ENCODE measurements at regions not wholly inside any gene's neighbourhood (a gene's known extent, or its start where the extent isn't known, plus 50 kb on each side); places are given as distances from the start of the nearest gene placed in this dataset.

GRCh38 chr1:96565546-96565945 lies 156.0 kb upstream of the PTBP2 start:
- H3K9me3 ChIP-seq (ENCODE audit: insufficient read depth, low read length) = no peaks in the 10 kb centered on the region
- no peak overlapping the region for H2AFZ ChIP-seq (ENCODE audit: low read depth, low read length)
- no peak overlapping the region for H3K4me3 ChIP-seq (ENCODE audit: low read length)
- no peak overlapping the region for H3K27ac ChIP-seq (ENCODE audit: low read length)
- H3K9ac ChIP-seq (ENCODE audit: low read length) = no peak overlapping the region
- H3K79me2 ChIP-seq (ENCODE audit: low read length) = no peaks in the 10 kb centered on the region
- no peaks in the 10 kb centered on the region for H3K4me1 ChIP-seq (ENCODE audit: low read length)
- H3K27me3 ChIP-seq (ENCODE audit: low read depth, low read length) = no peaks in the 10 kb centered on the region
- no peak overlapping the region for H3K4me2 ChIP-seq (ENCODE audit: low read length)
- TF ChIP-seq CTCF (IDR thresholded peaks at IDR 0.05; ENCODE audit: low read depth, low read length) (no peak), EZH2phosphoT487 (IDR thresholded peaks at IDR 0.05; ENCODE audit: low read depth) (no peak)
- H4K20me1 ChIP-seq (ENCODE audit: insufficient read depth, low read length) = no peaks in the 10 kb centered on the region
- no peaks in the 10 kb centered on the region for H3K36me3 ChIP-seq (replicated peaks; ENCODE audit: low read depth, low read length)

- no peaks in the 10 kb centered on the region for H3K79me2 ChIP-seq (ENCODE audit: low read length)
- no peak overlapping the region for H3K27ac ChIP-seq (ENCODE audit: low read length)
- H2AFZ ChIP-seq (ENCODE audit: low read depth, low read length) = no peak overlapping the region
- no peaks in the 10 kb centered on the region for H4K20me1 ChIP-seq (ENCODE audit: insufficient read depth, low read length)
- H3K4me1 ChIP-seq (ENCODE audit: low read length) = no peaks in the 10 kb centered on the region
- no peaks in the 10 kb centered on the region for H3K36me3 ChIP-seq (replicated peaks; ENCODE audit: low read depth, low read length)
- H3K9ac ChIP-seq (ENCODE audit: low read length) = no peak overlapping the region
- no peak for TF ChIP-seq CTCF (IDR thresholded peaks at IDR 0.05; ENCODE audit: low read depth, low read length)
- no peak for TF ChIP-seq EZH2phosphoT487 (IDR thresholded peaks at IDR 0.05; ENCODE audit: low read depth)
- no peaks in the 10 kb centered on the region for H3K27me3 ChIP-seq (ENCODE audit: low read depth, low read length)
- H3K9me3 ChIP-seq (ENCODE audit: insufficient read depth, low read length) = no peaks in the 10 kb centered on the region
- no peak overlapping the region for H3K4me3 ChIP-seq (ENCODE audit: low read length)
- no peak overlapping the region for H3K4me2 ChIP-seq (ENCODE audit: low read length)
Observed at GRCh38 chr1:96568639-96569038, 152.9 kb upstream of the PTBP2 start.

- no peak overlapping the region for H3K9ac ChIP-seq (ENCODE audit: low read length)
- H3K79me2 ChIP-seq (ENCODE audit: low read length) = no peaks in the 10 kb centered on the region
- no peaks in the 10 kb centered on the region for H3K36me3 ChIP-seq (replicated peaks; ENCODE audit: low read depth, low read length)
- no peak overlapping the region for H3K4me3 ChIP-seq (ENCODE audit: low read length)
- TF ChIP-seq CTCF (IDR thresholded peaks at IDR 0.05; ENCODE audit: low read depth, low read length) (no peak), EZH2phosphoT487 (IDR thresholded peaks at IDR 0.05; ENCODE audit: low read depth) (no peak)
- H3K27me3 ChIP-seq (ENCODE audit: low read depth, low read length) = no peaks in the 10 kb centered on the region
- no peaks in the 10 kb centered on the region for H4K20me1 ChIP-seq (ENCODE audit: insufficient read depth, low read length)
- no peaks in the 10 kb centered on the region for H3K9me3 ChIP-seq (ENCODE audit: insufficient read depth, low read length)
- no peak overlapping the region for H2AFZ ChIP-seq (ENCODE audit: low read depth, low read length)
- H3K4me2 ChIP-seq (ENCODE audit: low read length) = no peak overlapping the region
- H3K27ac ChIP-seq (ENCODE audit: low read length) = no peak overlapping the region
- no peaks in the 10 kb centered on the region for H3K4me1 ChIP-seq (ENCODE audit: low read length)
Observed at GRCh38 chr1:96569288-96569687, 152.3 kb upstream of the PTBP2 start.

- TF ChIP-seq EZH2phosphoT487 (IDR thresholded peaks at IDR 0.05; ENCODE audit: low read depth) (no peak), CTCF (IDR thresholded peaks at IDR 0.05; ENCODE audit: low read depth, low read length) (no peak)
- H3K4me2 ChIP-seq (ENCODE audit: low read length) = no peak overlapping the region
- no peaks in the 10 kb centered on the region for H3K27me3 ChIP-seq (ENCODE audit: low read depth, low read length)
- H3K27ac ChIP-seq (ENCODE audit: low read length) = no peak overlapping the region
- H3K4me3 ChIP-seq (ENCODE audit: low read length) = no peak overlapping the region
- H2AFZ ChIP-seq (ENCODE audit: low read depth, low read length) = no peak overlapping the region
- no peak overlapping the region for H3K9ac ChIP-seq (ENCODE audit: low read length)
- no peaks in the 10 kb centered on the region for H4K20me1 ChIP-seq (ENCODE audit: insufficient read depth, low read length)
- H3K4me1 ChIP-seq (ENCODE audit: low read length) = no peaks in the 10 kb centered on the region
- no peaks in the 10 kb centered on the region for H3K79me2 ChIP-seq (ENCODE audit: low read length)
- H3K36me3 ChIP-seq (replicated peaks; ENCODE audit: low read depth, low read length) = no peaks in the 10 kb centered on the region
- H3K9me3 ChIP-seq (ENCODE audit: insufficient read depth, low read length) = no peaks in the 10 kb centered on the region
Observed at GRCh38 chr1:96579636-96580035, 141.9 kb upstream of the PTBP2 start.
